Spleen (tissue), 7 donors: ENCODE measurements at regions not wholly inside any gene's neighbourhood (a gene's known extent, or its start where the extent isn't known, plus 50 kb on each side); places are given as distances from the start of the nearest gene placed in this dataset.

Experiments
- POLR2A ChIP-seq, 3 donors: fragments of 450-650 bp; IDR thresholded peaks; one replicate each; pipeline ENCODE4 v1.5.1; 2017; ENCODE audit warnings: antibody characterized with exemption in 3 of 3, mild to moderate bottlenecking in 1 of 3
- POLR2AphosphoS5 ChIP-seq, 3 donors: sonication (generic); formaldehyde crosslinking; IDR thresholded peaks; one replicate each; pipeline ENCODE4 v1.5.1; 2017; ENCODE audit warnings: antibody characterized with exemption in 3 of 3
- TF ChIP-seq, protein P1 (sequence below), 11 experiments: fragments of 200-600 bp in 7 of 11; fragments of 450-650 bp in 4 of 11; sonication (generic) in 4 of 11; IDR thresholded peaks in 8 of 11; conservative IDR thresholded peaks in 3 of 11; 1 replicate in 7 of 11; 2 replicates in 4 of 11; pipeline versions ENCODE4 v1.4.0 to v1.8.0; 2016 to 2021; ENCODE audit warnings: antibody characterized with exemption in 11 of 11, inconsistent platforms in 4 of 11, mild to moderate bottlenecking in 1 of 11
- donor health status: DM: no; HTN: no; CAD: no; lungs with moderate emphysema.
- donor health status: DM: no; HTN: no; CAD: no.
- donor health status: DM: no; HTN: no; CAD: no.

- TF ChIP-seq POLR2A (IDR thresholded peaks at IDR 0.05) (no peak), POLR2AphosphoS5 (IDR thresholded peaks at IDR 0.05) (no peak)
- TF ChIP-seq, protein P1, sequence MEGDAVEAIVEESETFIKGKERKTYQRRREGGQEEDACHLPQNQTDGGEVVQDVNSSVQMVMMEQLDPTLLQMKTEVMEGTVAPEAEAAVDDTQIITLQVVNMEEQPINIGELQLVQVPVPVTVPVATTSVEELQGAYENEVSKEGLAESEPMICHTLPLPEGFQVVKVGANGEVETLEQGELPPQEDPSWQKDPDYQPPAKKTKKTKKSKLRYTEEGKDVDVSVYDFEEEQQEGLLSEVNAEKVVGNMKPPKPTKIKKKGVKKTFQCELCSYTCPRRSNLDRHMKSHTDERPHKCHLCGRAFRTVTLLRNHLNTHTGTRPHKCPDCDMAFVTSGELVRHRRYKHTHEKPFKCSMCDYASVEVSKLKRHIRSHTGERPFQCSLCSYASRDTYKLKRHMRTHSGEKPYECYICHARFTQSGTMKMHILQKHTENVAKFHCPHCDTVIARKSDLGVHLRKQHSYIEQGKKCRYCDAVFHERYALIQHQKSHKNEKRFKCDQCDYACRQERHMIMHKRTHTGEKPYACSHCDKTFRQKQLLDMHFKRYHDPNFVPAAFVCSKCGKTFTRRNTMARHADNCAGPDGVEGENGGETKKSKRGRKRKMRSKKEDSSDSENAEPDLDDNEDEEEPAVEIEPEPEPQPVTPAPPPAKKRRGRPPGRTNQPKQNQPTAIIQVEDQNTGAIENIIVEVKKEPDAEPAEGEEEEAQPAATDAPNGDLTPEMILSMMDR (IDR thresholded peaks at IDR 0.05 in 8 of 11, conservative IDR thresholded peaks at IDR 0.05 in 3 of 11) = no peak
Observed at GRCh38 chr3:30174357-30174756, 432.0 kb upstream of the TGFBR2 start.
